ENCODE measurements at regions not wholly inside any gene's neighbourhood (a gene's known extent, or its start where the extent isn't known, plus 50 kb on each side); places are given as distances from the start of the nearest gene placed in this dataset.

GRCh38 chrX:93322110-93322509, 351.3 kb downstream of the NAP1L3 start:
- no peak for DNase-seq (ENCODE audit: extremely low spot score)

DNA sequence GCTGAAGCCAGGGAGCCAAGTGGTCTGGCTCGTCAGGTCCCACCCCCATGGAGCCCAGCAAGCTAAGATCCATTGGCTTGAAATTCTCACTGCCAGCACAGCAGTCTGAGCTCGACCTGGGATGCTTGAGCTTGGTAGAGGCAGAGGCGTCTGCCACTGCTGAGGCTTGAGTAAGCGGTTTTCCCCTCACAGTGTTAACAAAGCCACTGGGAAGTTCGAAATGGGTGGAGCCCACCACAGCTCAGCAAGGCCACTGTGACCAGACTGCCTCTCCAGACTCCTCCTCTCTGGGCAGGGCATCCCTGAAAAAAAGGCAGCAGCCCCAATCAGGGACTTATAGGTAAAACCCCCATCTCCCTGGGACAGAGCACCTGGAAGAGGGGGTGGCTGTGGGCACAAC, 353.8 kb downstream of the NAP1L3 start:
- no peaks in the 10 kb centered on the region for H3K36me3 ChIP-seq
- DNase-seq (ENCODE audit: extremely low spot score) = no peak
- no peak overlapping the region for H3K27ac ChIP-seq (replicated peaks in 1 of 4)
- intact Hi-C loops (cut with DNase I) = no loop called here
- H3K4me3 ChIP-seq = no peak overlapping the region
- no peaks in the 10 kb centered on the region for H3K27me3 ChIP-seq
- no peaks in the 10 kb centered on the region for H3K4me1 ChIP-seq
- TF ChIP-seq CTCF (IDR thresholded peaks at IDR 0.05) (no peak), POLR2A (IDR thresholded peaks at IDR 0.05; ENCODE audit: low read depth) (no peak), EP300 (IDR thresholded peaks at IDR 0.05) (no peak), POLR2AphosphoS5 (IDR thresholded peaks at IDR 0.05) (no peak)
- H3K9me3 ChIP-seq = peaks cover 0 to 6% (median 0%) of the 10 kb centered on the region in 4 donors
- 75% methylated on average over 4 of the region's 5 CpGs for WGBS

More at GRCh38 chrX:93322110-93322509, 351.3 kb downstream of the NAP1L3 start:
- TF ChIP-seq EP300 (IDR thresholded peaks at IDR 0.05) (no peak), CTCF (IDR thresholded peaks at IDR 0.05) (no peak), POLR2AphosphoS5 (IDR thresholded peaks at IDR 0.05) (no peak), POLR2A (IDR thresholded peaks at IDR 0.05; ENCODE audit: low read depth) (no peak)
- no peaks in the 10 kb centered on the region for H3K27me3 ChIP-seq
- H3K36me3 ChIP-seq = no peaks in the 10 kb centered on the region
- H3K9me3 ChIP-seq = no peaks in the 10 kb centered on the region
- H3K27ac ChIP-seq (replicated peaks in 1 of 4) = no peak overlapping the region
- WGBS = 92% methylated on average over 3 of the region's 3 CpGs
- H3K4me1 ChIP-seq = no peaks in the 10 kb centered on the region
- intact Hi-C loops (cut with DNase I) = no loop called here
- H3K4me3 ChIP-seq = no peak overlapping the region
